ENCODE measurements at regions not wholly inside any gene's neighbourhood (a gene's known extent, or its start where the extent isn't known, plus 50 kb on each side); places are given as distances from the start of the nearest gene placed in this dataset.
"Not testable (repeated sequence)": the region's sequence is repeated elsewhere in the genome, so short reads cannot be mapped to it uniquely, and the experiment has no call there.

GRCh38 chr4:186982160-186982559 lies 258.5 kb upstream of the FAT1 start:
- no peak for DNase-seq

- DNase-seq, result no peak
These were observed 260.5 kb upstream of the FAT1 start for GRCh38 chr4:186984105-186984644.

GRCh38 chr4:186999686-187000085 lies 276.0 kb upstream of the FAT1 start:
- DNase-seq, result no peak

GRCh38 chr4:187000281-187000680 lies 276.6 kb upstream of the FAT1 start:
- DNase-seq, result no peak

- not testable (repeated sequence) for DNase-seq
These were observed 278.5 kb upstream of the FAT1 start for GRCh38 chr4:187002133-187002532.

- DNase-seq, result no peak
These were observed 281.0 kb upstream of the FAT1 start for GRCh38 chr4:187004628-187005027.

- DNase-seq, result no peak
These were observed 282.5 kb upstream of the FAT1 start for GRCh38 chr4:187006189-187006618.

GRCh38 chr4:187010052-187010451 lies 286.4 kb upstream of the FAT1 start:
- no peak for DNase-seq

- DNase-seq, result no peak
These were observed 292.4 kb upstream of the FAT1 start for GRCh38 chr4:187016101-187016500.

GRCh38 chr4:187017147-187017546 lies 293.5 kb upstream of the FAT1 start:
- no peak for DNase-seq

- DNase-seq, result no peak
These were observed 296.2 kb upstream of the FAT1 start for GRCh38 chr4:187019896-187020295.

GRCh38 chr4:187020676-187021075 lies 297.0 kb upstream of the FAT1 start:
- no peak for DNase-seq

- DNase-seq, result no peak
These were observed 298.0 kb upstream of the FAT1 start for GRCh38 chr4:187021436-187022205.

GRCh38 chr4:187027272-187027671 lies 303.6 kb upstream of the FAT1 start:
- no peak for DNase-seq

GRCh38 chr4:187042251-187042650 lies 318.6 kb upstream of the FAT1 start:
- DNase-seq, result no peak

GRCh38 chr4:187046471-187046870 lies 322.8 kb upstream of the FAT1 start:
- DNase-seq, result no peak

GRCh38 chr4:187059021-187059420 lies 335.4 kb upstream of the FAT1 start:
- DNase-seq, result no peak

GRCh38 chr4:187059895-187060294 lies 336.2 kb upstream of the FAT1 start:
- no peak for DNase-seq

GRCh38 chr4:187060551-187060950 lies 336.9 kb upstream of the FAT1 start:
- DNase-seq, result no peak

- DNase-seq, result no peak
These were observed 339.6 kb upstream of the FAT1 start for GRCh38 chr4:187063251-187063650.

GRCh38 chr4:187064033-187064432 lies 340.4 kb upstream of the FAT1 start:
- DNase-seq, result no peak

- no peak for DNase-seq
These were observed 341.7 kb upstream of the FAT1 start for GRCh38 chr4:187065396-187065795.

- no peak for DNase-seq
These were observed 342.1 kb upstream of the FAT1 start for GRCh38 chr4:187065806-187066205.

GRCh38 chr4:187069398-187069797 lies 345.7 kb upstream of the FAT1 start:
- DNase-seq, result no peak

- DNase-seq, result no peak
These were observed 346.5 kb upstream of the FAT1 start for GRCh38 chr4:187070158-187070557.

All from activated CD4-positive, alpha-beta T cell treated with anti-CD3 and anti-CD28 coated beads for 48 hours (primary cell).